Mammary epithelial cell (primary cell): ENCODE measurements at regions not wholly inside any gene's neighbourhood (a gene's known extent, or its start where the extent isn't known, plus 50 kb on each side); places are given as distances from the start of the nearest gene placed in this dataset.

ENCODE experiments used
- CTCF ChIP-seq, 2 donors: IDR thresholded peaks in 1 of 2; conservative IDR thresholded peaks in 1 of 2; 2 replicates each; pipeline ENCODE4 v1.5.1; 2011 to 2012; ENCODE audit warnings: inconsistent platforms in 2 of 2, low read length in 2 of 2, mild to moderate bottlenecking in 2 of 2, control low read depth in 1 of 2, low read depth in 1 of 2; ENCODE audit not compliant: insufficient read depth in 1 of 2; ENCODE audit errors: extremely low read depth in 1 of 2
- EZH2 ChIP-seq: IDR thresholded peaks from 2 replicates; pipeline ENCODE4 v1.6.1; 2012; ENCODE audit warnings: low read length, inconsistent platforms, borderline replicate concordance

- TF ChIP-seq CTCF (conservative IDR thresholded peaks at IDR 0.05 in 1 of 2, IDR thresholded peaks at IDR 0.05 in 1 of 2; ENCODE audit: extremely low read depth in 1 of 2, insufficient read depth in 1 of 2, low read depth in 1 of 2, low read length in 2 of 2) (no peak), EZH2 (no peak)
These were observed 405.3 kb downstream of the MED13L start for GRCh38 chr12:115872212-115872611.
